ENCODE measurements at regions not wholly inside any gene's neighbourhood (a gene's known extent, or its start where the extent isn't known, plus 50 kb on each side); places are given as distances from the start of the nearest gene placed in this dataset.

DNA sequence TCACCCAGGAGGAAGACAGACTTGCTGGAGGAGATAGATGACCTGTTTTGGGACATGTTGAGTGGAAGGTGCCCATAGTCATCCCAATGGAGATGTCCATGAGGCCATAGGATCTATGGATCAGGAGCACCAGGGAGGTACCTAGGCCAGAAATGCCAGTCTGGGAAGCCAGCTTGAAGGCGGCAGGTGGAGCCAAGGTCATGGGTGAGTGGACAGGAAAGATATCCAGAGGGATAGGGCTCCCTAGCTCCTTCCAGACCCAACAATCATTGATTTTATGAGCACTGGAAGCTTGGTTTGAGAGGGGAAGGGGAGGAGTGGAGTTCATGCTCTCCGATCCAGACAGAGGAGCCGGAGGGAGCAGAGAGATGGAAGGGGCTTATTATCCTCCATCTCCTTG lies 252.6 kb downstream of the CDK5RAP2 start:
- in situ Hi-C loops (cut with HindIII; ENCODE audit: low pct_ligation_motif_present, low sequenced_read_pairs) = no loop called here
- Histone ChIP-seq H3K4me3 (ENCODE audit: low read depth, low read length) (no peak overlapping the region), H3K27me3 (replicated peaks) (no peaks in the 10 kb centered on the region), H3K36me3 (replicated peaks) (no peaks in the 10 kb centered on the region), H3K27ac (no peak overlapping the region)
- TF ChIP-seq CTCF (IDR thresholded peaks at IDR 0.05; ENCODE audit: low read depth, low read length, missing control alignments) = no peak
- DNase-seq = no peak

DNA sequence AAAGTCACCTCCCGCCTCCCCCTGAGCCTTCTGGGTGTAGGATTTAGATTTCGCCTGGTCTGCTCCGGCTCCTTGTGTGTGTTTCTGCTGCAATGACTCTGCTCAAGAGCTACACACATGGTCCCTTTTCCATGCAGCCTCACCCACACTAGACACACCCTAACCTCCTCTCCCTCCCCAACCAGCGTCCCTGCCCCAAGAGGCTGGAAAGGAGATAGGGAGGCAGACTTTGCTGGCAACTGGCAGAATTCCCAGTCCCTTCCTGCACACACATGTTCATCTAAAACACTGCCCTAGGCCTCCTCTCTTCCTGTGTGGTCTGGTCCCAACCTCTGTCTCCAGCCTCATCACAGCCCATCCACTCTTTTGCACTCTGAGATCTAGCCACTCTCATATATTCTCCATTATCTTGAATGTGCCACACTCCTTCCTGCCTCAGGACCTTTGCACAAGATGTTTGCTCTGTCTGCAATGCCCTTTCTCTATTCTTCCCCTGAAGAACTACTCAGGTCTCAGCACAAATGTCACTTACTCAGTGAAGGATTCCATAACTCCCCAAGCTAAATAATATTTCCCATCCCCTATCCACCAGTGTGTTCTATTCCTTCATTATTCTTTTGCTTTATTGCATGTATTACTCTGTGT lies 253.8 kb downstream of the CDK5RAP2 start:
- DNase-seq = no peak
- Histone ChIP-seq H3K27ac (no peak overlapping the region), H3K27me3 (replicated peaks) (no peaks in the 10 kb centered on the region), H3K36me3 (replicated peaks) (no peaks in the 10 kb centered on the region), H3K4me3 (ENCODE audit: low read depth, low read length) (no peak overlapping the region)
- in situ Hi-C loops (cut with HindIII; ENCODE audit: low pct_ligation_motif_present, low sequenced_read_pairs) = no loop called here
- TF ChIP-seq CTCF (IDR thresholded peaks at IDR 0.05; ENCODE audit: low read depth, low read length, missing control alignments) = no peak

GRCh38 chr9:120324996-120325642 lies 254.8 kb downstream of the CDK5RAP2 start:
- in situ Hi-C loops (cut with HindIII; ENCODE audit: low pct_ligation_motif_present, low sequenced_read_pairs) = no loop called here
- no peak for TF ChIP-seq CTCF (IDR thresholded peaks at IDR 0.05; ENCODE audit: low read depth, low read length, missing control alignments)

DNA sequence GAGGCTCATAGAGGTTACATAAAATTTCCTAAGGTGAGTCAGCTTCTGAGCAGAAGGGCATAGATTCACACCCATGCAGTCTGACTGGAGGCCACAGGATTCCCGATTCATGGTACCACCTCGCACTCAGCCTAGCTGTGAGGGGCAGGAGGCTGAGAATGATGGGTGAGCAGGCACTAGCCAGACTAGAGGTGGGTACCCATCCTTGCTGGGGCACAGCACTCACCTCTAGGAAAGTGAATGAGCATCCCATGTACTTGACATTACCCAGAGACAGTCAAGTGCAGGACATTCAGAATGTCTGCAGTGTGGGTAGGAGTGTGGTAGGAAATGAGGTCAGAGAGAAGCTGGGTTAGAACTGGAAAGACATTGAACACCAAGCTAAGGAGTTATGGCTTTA lies 255.5 kb downstream of the CDK5RAP2 start:
- H3K36me3 ChIP-seq (replicated peaks) = no peaks in the 10 kb centered on the region
- DNase-seq = no peak
- no peak overlapping the region for H3K27ac ChIP-seq
- H3K4me3 ChIP-seq (ENCODE audit: low read depth, low read length) = no peak overlapping the region
- no peak for TF ChIP-seq CTCF (IDR thresholded peaks at IDR 0.05; ENCODE audit: low read depth, low read length, missing control alignments)
- H3K27me3 ChIP-seq (replicated peaks) = no peaks in the 10 kb centered on the region
- in situ Hi-C loops (cut with HindIII; ENCODE audit: low pct_ligation_motif_present, low sequenced_read_pairs) = no loop called here

More at GRCh38 chr9:120324996-120325642, 254.8 kb downstream of the CDK5RAP2 start:
- H3K27me3 ChIP-seq (replicated peaks) = no peaks in the 10 kb centered on the region
- no peak overlapping the region for H3K27ac ChIP-seq
- no peaks in the 10 kb centered on the region for H3K36me3 ChIP-seq (replicated peaks)
- no peak for DNase-seq
- H3K4me3 ChIP-seq (ENCODE audit: low read depth, low read length) = no peak overlapping the region

DNA sequence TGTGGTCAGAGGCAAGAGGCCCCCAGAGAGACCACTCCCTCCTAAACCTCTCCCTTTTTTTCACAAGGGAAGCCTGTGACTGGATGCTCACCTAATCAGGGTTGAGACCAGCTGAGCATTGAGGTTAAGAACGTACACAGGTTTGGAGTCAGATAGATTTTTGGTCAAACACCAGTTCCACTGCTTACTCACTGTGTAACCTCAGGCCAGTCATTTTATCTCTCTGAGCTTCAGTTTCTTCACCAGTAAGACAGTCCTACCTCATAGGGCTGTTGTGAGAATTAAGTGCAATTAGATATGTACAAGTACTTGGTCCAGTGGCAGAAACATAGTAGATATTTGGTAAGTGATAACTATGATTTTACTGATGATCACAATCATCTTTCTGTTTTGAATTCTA lies 256.8 kb downstream of the CDK5RAP2 start:
- DNase-seq = no peak
- in situ Hi-C loops (cut with HindIII; ENCODE audit: low pct_ligation_motif_present, low sequenced_read_pairs) = no loop called here

More for the DNA sequence above, 256.8 kb downstream of the CDK5RAP2 start:
- H3K27me3 ChIP-seq (replicated peaks) = no peaks in the 10 kb centered on the region
- no peak for TF ChIP-seq CTCF (IDR thresholded peaks at IDR 0.05; ENCODE audit: low read depth, low read length, missing control alignments)
- no peaks in the 10 kb centered on the region for H3K36me3 ChIP-seq (replicated peaks)
- H3K4me3 ChIP-seq (ENCODE audit: low read depth, low read length) = no peak overlapping the region
- no peak overlapping the region for H3K27ac ChIP-seq

All from brain microvascular endothelial cell (primary cell).